DMS114 treated with DMSO at 0.1 percent for 48 hours (cell line): ENCODE measurements at regions not wholly inside any gene's neighbourhood (a gene's known extent, or its start where the extent isn't known, plus 50 kb on each side); places are given as distances from the start of the nearest gene placed in this dataset.

ENCODE experiments used
- DNase-seq: peaks from one replicate; lab custom pipeline; 2025; ENCODE audit not compliant: unreplicated experiment; lab: John Stamatoyannopoulos, UW

- no peak for DNase-seq
Observed at GRCh38 chr2:236672606-236673005, 103.0 kb downstream of the ACKR3 start.

DNA sequence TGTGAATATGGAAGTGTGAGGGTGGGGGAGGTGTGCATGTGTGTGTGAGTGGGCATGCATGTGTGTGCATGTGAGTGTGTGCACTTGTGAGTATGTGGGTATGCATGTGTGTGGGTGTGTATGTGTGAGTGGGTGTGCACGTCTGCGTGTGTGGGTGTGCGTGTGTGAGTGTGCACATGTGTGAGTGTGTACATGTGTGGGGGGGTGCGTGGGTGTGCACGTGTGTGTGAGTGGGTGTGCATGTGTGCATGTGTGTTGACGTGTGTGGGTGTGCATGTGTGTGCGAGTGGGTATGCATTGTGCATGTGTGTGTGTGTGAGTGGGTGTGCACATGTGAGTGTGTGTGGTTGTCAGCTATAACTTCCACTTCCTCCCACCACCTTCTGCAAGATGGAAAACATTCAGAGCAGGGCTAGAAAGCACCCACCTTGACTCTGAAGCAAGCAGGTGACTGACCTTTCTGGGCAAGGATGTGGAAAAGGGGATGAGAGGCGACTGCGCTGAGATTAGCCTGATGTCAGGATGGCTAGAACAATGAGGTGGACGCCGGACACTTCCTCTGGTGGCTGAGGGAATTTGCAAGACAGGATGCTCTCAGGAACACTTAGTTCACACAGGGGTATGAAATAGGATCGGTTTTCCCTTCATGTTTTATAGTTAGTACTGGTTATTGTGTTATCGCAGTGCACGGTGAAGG, 103.6 kb downstream of the ACKR3 start:
- DNase-seq, result no peak

DNA sequence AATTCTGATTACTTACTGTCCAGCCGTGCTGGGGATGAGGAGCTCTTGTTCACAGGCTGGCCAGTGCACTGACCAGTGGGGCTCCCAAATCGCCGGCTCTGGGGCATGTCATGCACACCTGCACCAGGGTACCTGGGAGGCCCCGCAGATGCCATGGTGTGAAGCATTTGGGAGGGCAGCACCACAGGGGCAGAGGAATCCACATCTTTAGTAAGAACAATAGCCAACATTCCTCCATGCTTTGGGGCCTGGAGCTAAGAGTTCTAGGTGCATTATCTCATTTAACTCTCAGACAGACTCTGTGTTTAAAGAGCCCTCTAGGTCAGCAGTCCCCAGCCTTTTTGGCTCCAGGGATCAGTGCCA, 104.2 kb downstream of the ACKR3 start:
- no peak for DNase-seq

- DNase-seq, result no peak
Observed at GRCh38 chr2:236674238-236674637, 104.6 kb downstream of the ACKR3 start.

- DNase-seq, result no peak
Observed at GRCh38 chr2:236674646-236675045, 105.0 kb downstream of the ACKR3 start.

- DNase-seq, result no peak
Observed at GRCh38 chr2:236675051-236675450, 105.4 kb downstream of the ACKR3 start.

DNA sequence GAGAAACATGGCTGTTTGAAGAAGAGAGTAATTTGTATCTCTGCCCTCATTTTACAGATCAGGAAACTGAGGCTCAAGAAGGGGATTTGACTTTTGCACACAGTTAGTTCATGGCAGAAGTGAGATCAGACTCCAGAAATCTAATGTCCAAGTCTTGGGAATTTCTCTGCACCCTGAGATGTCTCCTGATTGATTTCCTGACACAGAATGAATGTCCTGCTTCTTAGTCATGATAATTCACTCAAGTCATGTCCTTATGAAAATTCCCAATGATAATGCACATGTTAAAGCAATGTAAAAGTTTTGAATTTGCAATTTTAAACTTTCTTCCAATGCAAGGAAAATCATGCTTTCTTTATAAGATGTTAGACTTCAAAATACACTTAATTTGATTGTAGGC, 105.9 kb downstream of the ACKR3 start:
- DNase-seq, result no peak

GRCh38 chr2:236676136-236676873, 106.7 kb downstream of the ACKR3 start:
- no peak for DNase-seq

DNA sequence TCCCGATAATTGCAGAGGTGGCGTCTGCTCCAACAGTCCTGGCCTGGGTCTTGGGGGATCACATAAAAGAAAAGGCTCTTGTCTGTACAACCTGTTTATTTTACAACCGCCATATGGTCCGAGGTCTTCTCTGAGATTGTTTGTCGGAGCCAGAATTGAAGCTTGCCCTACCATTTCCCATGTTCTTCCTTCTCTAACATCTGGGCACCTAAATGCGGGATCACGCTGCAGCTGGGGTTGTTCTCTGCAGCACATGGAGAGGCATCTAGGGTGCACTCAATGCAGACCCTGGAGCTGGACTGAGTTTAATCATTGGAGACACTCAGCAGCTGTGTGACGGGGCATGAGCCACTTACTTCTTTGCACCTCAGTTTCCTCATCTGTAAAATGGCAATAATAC, 107.7 kb downstream of the ACKR3 start:
- no peak for DNase-seq

- DNase-seq, result no peak
Observed at GRCh38 chr2:236678307-236678975, 108.8 kb downstream of the ACKR3 start.

DNA sequence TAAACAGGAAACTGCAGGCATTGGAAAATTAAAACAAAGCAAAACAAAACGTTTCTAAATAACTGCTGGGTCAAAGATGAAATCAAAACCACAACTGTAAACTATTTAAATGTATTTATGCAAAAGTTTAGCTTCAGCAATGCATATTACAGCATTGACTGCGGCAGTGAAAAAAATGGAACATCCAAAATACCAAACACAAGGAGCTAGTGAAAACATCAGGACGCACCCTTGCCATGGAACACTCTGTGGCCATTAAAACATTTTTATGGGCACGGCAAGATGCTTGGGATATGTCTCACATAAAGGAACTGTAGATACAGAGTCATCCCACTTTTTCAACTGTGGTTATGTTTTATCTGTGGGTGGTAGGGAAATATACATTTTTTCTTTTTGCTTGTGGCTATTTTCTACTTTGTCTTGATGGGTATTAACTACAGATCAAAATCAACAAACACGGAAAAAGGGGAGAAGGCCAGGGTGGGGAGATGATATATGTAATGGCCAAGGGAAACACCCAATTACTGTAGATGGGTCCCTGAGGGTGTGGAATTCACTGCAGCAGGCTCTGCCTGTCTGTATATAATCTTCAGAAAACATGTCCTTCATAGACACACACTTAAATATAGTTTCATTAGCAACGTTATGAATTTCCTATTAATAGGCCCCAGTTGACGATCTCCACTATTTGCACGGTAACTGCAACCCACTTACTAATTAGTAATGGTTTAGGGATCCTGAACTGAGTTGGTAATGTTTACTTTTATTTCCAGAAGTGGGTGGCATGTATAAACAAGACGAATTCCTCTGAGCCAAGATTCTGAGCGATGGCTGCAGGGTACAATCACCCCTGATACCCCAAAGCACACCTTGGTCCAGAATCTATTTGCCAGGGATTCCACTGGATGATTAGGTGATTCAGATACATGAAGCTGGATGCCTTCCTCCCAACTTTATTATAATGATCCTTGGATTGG, 110.5 kb downstream of the ACKR3 start:
- DNase-seq, result no peak

DNA sequence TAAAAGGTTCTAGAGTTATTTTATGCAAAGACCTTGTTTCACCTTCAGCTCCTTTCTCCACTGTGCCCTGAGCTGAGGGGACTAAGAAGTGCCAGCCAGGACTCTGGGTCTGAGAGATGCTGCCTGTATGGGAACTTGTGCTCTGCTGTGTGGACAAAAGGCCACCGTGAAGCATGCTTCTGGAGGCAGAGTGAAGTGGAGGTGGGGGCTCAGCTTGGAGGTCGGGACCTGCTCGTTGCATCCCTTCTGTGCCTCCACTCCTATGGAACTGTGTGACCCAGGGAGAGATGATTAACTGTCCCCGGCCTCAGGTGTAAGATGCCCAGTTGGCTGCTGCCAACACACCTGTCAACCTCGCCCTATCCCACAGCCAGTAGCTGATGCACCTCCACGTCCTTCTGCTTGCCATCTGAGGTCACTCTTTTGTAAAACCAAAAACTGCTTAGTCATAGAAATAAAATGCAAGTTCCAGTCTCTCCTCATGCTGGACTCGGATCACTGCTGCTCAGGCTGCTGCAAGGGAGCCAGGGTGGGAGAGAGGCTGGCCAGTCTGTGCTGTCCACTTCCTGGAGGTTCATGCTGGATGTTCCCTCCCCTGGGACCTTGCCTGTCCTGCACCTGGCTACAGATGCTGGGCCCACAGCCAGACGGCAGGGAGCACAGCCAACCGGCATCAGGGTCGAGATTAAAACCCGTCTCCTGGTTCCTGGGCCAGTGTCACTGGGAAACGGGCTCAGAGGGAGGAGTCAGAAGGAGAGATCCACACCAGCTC, 113.2 kb downstream of the ACKR3 start:
- no peak for DNase-seq

GRCh38 chr2:236684504-236685256, 115.1 kb downstream of the ACKR3 start:
- no peak for DNase-seq

GRCh38 chr2:236685361-236685760, 115.7 kb downstream of the ACKR3 start:
- DNase-seq, result no peak

DNA sequence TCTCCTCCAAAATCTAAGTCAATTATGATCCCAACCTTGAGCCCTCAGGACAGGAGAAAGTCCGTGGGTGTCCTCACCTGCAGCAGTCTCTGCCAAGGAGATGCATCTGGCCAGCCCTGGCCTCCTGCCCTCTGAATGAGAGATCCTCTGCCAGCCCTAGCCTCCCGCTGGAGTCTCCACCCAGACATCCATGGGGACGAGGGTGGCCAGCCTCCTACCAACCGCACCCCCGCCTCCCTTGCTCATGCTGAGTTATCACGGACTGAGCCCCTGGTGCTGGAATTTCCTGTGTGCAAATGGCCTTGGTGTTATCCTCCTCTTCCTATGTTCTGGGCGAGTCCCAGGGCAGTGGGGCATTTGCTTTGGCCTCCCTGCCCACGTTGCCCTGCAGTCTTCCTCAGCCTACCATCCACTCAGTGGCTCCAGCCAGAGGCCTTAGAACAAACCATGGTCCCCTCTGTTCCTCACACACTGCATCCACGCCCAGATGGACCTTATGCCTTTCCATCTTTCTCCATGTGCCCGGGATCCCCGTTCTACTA, 116.4 kb downstream of the ACKR3 start:
- DNase-seq, result no peak

- no peak for DNase-seq
Observed at GRCh38 chr2:236686561-236686960, 116.9 kb downstream of the ACKR3 start.

DNA sequence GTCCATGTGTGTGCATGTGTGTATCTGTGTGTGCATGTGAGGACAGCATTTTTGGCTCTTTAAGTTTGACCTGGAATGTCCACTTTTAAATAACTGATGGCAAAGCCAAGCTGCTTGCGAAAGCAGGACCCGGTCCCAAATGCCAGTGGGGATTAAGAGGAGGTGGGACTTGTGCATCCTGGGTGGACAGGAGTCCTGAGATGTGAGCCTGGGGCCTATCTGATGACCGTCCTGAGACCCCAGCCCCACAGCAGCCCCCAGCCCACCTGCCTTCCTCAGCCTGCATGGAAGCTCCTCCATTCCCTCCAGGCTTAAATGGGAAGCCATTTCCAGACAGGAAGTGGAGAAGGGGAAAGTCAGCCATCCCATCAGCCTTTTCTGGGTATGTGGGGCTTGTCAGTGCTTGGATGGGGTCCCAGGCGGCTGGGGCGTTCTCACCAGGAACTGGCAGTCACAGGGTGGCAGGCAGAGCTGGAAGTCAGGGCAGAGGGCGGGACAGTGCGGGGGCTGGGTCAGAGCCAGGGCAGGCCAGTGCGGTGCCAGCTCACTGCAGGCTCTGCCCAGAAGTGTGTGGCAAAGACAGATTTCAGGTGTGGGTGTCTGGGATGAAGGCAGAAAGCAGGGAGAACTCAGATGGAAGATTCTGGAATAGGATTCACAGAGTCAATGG, 117.8 kb downstream of the ACKR3 start:
- DNase-seq, result no peak

- DNase-seq, result no peak
Observed at GRCh38 chr2:236688157-236688556, 118.5 kb downstream of the ACKR3 start.
